ENCODE measurements at regions not wholly inside any gene's neighbourhood (a gene's known extent, or its start where the extent isn't known, plus 50 kb on each side); places are given as distances from the start of the nearest gene placed in this dataset.

DNA sequence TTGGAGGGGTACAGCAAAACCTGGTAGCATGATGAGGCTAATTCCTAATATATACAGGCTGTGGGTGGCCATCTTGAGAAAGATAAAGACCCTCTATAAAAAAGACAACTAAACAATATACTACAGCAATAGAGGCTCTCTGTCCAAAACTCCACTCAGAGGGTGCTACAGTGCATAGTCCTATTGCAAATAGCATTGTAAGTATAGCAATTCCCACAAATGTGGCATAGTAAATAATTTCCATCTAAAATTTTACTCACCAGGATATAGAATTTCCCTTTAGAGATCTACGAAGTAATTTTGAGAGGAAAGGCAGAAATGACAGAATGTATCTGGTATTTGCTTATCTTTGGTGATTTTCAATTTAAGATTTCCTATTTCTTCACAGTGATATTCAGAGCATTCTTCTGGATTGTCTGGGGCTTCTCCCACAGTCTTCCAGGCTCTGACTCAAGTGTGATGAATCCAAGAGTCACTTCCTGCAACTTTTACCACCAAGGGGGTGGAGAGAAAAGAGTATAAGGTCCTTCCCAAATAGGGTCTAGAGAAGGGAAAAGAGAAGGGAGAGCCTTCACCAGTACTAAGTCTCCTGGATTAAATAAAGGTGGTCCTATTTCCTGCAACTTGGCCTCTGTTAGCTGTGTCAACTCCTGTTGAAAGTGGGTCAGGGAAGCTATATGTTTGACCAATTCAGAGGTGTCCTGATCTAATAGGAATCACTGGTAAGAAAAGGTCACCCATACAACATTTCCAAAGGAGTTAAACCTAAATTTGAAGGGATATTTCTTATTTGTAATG, 1054.7 kb upstream of the CNTN5 start:
- no peak for DNase-seq (ENCODE audit: extremely low read depth in 1 of 11, low read depth in 9 of 11, low spot score in 4 of 11)

DNA sequence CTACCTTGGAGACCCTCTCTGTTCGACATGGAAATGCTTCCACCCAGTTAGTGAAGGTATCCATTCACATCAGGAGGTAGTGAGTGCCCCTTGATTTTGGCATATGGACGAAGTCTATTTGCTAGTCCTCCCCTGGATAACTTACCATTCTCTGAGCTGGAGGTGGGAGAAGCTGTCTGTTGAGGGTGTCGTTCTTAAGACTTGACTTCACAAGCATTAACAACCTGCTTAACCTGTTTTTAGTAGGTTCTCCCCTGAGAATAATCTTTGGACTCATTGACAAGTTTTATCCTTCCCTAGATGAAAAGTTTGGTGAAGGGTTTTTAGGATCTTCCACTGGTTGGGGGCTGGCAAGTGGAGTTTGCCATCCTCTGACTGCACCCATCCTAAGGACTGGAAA, 1053.8 kb upstream of the CNTN5 start:
- DNase-seq (ENCODE audit: extremely low read depth in 1 of 11, low read depth in 9 of 11, low spot score in 4 of 11) = no peak

DNA sequence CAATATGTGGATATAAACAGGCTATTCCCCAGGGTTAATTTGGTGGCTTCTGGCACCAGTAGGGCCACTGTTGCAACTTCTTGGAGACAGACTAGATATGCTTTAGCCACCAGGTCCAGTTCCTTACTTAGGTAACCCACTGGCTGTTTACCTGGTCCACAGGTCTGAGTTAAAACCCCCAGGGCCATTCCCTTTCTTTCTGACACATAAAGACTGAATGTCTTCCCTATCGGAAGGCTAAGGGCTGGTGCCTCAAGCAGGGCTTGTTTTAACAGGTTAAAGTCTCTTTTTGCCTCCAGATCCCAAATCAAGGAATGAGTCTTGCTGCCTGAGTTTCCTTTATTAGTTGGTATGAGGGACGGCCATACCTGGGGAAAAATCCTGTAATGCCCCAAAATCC, 1052.7 kb upstream of the CNTN5 start:
- DNase-seq (ENCODE audit: extremely low read depth in 1 of 11, low read depth in 9 of 11, low spot score in 4 of 11) = no peak

DNA sequence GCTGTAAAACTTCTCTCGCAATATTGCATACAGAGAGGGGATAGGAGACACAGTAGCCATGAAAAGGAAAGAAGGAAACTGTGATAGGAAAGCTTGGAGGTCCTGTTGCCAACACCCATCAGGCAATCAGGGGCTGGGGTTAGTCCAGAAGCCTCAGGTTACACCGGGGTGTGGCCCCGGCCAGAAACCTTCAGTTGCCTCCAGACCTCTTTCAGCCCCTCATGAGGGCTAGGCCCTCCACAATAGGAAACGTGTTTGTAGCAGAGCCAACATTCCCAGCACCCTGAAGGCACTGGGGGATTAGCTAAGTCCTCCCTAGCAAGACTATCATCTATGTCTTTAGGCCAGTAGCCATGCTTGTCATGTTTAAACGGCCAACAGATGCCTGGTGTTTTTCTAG, 1048.0 kb upstream of the CNTN5 start:
- no peak for DNase-seq (ENCODE audit: extremely low read depth in 1 of 11, low read depth in 9 of 11, low spot score in 4 of 11)

DNA sequence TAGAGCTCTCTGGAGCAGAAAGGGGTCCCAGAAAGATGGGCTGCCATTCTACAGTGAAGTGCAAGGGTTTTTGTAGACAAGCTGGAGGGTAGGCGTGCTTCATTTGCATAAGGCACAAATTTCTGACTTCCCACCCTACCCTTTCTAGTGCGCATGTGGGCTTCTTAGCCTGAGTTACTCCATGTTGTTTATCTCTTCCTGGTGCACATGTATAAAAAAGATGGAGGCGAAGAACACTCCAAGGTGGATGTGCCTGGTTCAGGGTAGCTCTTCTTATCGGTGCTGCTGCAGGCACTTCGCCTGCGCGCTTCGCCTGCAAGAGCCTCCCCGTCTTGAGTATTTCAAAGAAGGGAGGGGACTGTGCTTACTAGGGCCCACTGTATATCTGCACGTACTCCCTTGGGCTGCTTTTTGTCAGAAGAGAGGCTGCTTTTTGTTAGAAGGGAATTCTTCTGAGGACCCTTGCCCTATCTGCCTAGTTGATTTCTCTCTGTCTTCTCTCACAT, 1047.3 kb upstream of the CNTN5 start:
- no peak for DNase-seq (ENCODE audit: extremely low read depth in 1 of 11, low read depth in 9 of 11, low spot score in 4 of 11)

DNA sequence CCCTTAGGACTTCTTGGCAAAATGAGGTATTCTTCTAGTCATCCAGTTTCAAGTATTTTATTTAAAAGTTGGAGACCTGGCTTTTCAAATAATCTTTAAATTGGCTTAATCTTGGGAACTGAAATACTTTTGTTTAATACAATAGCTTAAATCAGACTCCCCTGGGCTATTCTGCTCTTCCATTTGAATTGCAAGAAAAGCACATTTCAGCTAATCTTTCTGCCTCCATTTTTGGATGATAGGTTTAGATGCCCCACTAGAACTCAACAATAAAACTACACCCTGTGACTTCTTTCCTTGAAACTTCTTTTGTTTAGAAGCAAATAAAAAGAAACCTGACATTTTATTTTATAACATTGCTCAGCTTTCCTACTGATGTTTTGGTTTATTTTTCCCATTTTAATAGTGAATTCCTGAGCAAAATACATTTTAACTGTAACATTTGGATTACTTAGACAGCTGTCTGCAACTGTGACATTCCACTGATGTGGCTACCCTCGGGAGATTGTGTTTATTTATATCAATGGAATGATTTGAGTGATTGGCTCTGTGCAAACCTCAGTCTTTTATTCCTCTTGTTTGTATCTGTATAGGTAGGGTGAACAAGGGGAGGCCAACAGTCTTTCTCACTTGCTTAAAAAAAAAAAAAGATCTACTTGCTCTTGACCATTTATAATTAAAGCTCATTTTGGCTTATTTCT, 1045.8 kb upstream of the CNTN5 start:
- no peak for DNase-seq (ENCODE audit: extremely low read depth in 1 of 11, low read depth in 9 of 11, low spot score in 4 of 11)

DNA sequence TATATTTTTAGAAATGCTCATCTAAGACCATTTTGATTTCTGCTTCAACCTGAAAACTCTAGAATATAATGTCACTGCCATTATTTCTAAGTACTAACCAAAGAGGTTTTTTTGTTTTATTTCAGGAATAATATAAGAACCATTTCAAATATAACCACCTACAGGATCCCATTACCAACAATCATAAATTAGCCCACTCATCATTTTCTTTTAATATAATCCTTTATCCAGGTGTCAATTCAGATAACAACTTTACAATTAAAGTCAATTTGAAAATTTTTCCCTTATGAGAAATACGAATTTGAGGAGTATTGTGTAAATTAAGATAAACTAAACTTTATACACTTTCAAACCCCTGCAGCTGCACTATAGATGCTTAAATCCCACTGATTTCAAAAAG, 1043.0 kb upstream of the CNTN5 start:
- no peak for DNase-seq (ENCODE audit: extremely low read depth in 1 of 11, low read depth in 9 of 11, low spot score in 4 of 11)

DNA sequence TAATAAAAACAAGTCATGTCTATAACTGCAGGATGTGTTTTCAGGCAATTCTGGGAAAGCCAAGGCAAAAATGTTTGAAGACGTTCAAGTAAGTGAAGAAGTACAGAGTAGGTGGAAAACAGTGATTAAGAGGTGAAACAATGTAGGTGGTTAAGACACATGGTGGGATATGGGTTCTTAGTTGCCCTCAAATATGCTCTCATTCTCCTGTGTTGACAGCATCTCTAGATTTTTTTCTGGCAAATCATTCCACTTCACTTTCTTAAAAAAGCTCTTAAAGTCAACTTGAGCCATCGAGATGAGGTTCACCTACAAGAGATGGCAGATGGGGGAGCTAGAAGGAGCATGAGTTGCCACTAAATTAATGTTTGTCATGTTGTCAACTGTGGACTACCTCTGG, 1041.0 kb upstream of the CNTN5 start:
- DNase-seq (ENCODE audit: extremely low read depth in 1 of 11, low read depth in 9 of 11, low spot score in 4 of 11) = no peak

DNA sequence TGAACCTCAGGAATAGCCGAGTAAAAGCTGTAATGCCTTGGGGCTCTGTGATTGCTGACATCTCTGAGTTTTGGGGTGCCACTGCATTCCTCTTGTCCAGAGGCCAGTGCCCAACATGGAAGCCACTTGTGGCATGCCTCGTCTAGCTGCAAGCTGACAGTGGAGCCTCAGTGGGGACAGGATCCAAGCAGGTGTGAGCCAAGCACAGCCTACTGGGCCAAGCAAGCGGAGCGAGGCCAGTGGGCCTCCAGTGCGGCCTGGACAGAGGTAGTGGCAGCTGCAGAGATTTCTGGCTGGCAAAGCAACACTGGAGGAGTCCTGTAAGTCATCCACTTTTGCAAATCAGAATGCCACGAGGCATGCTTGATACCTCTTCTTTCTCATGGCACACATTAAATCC, 1038.2 kb upstream of the CNTN5 start:
- no peak for DNase-seq (ENCODE audit: extremely low read depth in 1 of 11, low read depth in 9 of 11, low spot score in 4 of 11)

DNA sequence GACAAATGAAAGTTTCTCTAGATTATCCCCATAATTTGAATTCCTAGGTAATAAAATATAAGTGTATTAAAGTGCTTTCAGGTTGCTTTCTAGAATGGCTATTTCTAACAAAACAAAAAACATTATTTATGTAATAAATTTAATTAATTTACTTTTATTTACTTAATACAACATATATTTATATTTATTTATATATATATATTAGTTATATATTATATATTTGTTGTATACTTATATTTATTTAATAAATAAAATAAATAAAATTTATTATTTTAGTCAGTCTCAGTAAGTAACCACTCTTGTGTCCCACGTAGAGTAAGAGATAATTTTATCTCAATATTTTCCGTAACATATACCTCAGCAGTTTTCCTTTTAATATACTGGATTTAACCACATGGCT, 1031.6 kb upstream of the CNTN5 start:
- no peak for DNase-seq (ENCODE audit: extremely low read depth in 1 of 11, low read depth in 9 of 11, low spot score in 4 of 11)

DNA sequence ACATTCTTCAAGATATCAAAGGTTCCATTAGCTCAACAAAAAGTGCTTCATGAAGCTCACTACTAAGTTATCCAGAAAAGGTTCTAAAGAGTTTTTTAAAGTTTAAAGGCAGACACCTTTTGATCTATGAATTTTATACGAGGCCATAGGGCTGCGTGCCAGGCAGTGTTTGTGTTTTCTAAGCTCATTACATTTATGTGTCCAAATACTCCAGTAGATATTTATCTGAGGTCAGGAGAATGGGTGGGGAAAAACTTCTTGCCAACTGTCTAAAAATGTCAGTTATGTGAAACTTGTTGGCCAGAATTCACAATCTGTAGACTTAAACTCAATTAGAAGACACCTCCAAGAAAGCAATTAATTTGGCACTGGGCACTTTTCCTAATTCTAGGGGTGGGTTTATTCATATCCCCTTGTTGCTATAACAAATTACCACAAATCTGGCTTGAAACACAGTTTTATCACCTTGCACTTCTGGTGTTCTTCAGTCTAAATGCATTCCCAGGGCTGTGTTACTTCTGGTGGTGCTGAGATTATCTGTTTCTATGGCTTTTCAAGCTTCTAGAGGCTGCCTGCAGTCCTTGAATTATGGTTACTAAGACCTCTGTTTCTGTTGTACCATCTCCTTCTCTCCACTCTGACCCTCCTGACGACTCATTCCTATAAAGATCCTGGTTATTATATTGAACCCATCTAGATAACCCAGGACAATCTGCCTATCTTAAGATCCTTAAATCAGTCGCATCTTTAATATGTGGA, 1030.4 kb upstream of the CNTN5 start:
- DNase-seq (ENCODE audit: extremely low read depth in 1 of 11, low read depth in 9 of 11, low spot score in 4 of 11) = no peak

DNA sequence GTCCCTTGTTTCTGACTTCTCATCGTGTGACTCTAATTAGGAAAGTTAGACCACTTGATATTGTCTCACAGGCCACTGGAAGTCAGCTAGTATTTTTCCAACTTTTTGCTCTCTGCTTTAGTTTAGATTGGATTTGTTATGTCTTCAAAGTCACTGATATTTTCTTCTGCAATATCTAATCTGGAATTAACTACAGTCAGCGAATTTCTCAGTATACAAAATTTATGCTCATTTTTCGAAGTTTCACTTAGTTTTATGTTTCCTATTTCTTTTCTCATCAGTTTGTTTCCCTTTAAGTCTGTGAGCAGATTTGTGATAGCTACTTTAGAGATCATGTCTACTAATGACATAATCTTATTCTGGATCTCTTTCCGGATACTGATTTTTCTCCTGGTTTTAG, 1027.2 kb upstream of the CNTN5 start:
- DNase-seq (ENCODE audit: extremely low read depth in 1 of 11, low read depth in 9 of 11, low spot score in 4 of 11) = no peak

DNA sequence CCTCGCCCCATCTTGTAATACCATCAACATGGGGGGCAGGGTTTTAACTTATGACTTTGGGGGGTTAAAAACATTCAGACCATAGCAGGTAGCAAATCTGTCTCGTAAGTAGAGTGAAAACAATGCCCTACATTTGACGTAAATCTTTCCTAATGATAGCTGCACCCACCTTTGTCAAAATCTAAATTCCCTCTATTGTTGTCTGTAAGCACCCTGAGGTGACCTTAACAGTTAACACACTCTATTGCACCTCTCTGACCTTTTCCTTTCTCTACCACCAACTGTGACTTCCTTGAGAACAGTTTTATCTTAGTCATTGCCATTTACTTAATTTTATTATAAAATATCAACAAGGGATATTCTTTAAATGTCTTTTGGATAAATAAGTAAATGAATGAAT, 1024.9 kb upstream of the CNTN5 start:
- DNase-seq (ENCODE audit: extremely low read depth in 1 of 11, low read depth in 9 of 11, low spot score in 4 of 11) = no peak

DNA sequence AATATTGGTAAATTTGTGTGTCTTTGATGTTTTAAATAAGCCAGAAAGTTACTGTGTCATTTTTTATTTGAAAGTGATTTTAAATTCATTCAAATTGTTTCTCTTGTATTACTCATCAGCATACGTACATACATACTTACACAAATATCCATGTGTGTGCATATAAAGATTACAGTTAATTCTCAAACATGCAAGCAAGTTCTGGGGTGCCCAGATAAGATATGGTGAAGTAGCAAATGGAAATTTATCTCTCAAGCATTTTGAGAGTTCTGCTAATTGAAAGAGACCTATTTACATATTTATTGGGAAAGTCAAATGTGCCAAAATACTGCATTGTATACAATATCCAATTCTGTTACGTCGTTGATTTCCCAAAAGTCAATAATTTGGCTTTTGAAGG, 1024.0 kb upstream of the CNTN5 start:
- DNase-seq (ENCODE audit: extremely low read depth in 1 of 11, low read depth in 9 of 11, low spot score in 4 of 11) = no peak

DNA sequence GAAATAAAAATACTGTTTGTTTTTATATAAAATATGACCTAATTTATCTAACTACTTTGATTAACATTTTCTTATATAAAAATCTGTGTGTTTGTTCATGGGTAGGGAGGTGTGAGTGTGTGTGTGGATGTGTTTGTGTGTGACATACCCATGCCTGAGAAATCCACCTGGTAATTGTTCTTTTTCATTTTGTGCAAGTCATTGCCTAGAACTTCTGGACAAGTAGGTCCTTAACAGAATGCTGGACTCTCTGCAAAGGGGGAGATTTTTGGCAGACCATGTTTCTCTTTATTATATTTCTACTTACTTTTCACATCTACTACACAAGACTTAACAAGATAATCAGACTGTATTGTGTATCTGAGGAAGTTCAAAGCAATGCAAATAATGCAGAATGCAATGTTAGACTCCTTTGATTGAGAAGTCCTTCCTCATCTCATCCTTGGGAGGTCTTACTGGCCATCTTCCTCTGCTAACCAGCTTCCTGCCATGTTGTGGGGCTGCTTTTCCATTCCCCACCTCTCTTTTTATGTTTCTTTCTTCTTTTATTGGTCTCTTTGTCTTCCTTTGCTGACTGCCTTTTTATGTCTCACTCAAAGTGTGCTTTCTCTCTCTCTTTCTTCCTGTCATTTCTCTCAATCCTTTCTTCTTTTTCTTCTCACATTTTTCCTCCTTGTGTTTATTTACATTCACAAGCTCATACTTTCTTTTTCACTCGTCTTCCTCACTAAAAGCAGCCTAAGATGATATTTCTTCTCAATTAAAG, 1017.0 kb upstream of the CNTN5 start:
- no peak for DNase-seq (ENCODE audit: extremely low read depth in 1 of 11, low read depth in 9 of 11, low spot score in 4 of 11)

DNA sequence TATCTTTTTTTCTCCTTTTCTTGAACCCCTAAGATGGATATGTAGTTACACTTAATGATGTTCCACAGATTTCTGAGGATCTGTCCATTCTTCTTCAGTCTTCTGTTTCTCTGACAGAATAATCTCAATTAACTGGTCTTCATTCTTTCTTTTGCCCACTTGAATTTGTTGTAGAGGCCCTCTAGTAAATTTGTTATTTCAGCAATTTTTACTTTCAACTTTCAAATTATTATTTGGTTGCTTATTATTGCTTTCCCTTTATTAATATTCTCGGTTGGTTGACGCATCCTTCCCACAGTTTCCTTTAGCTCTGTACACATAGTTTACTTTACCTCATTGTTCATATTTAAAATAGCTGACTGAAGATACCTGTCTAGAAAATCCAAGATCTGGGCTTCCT, 1013.7 kb upstream of the CNTN5 start:
- no peak for DNase-seq (ENCODE audit: extremely low read depth in 1 of 11, low read depth in 9 of 11, low spot score in 4 of 11)

DNA sequence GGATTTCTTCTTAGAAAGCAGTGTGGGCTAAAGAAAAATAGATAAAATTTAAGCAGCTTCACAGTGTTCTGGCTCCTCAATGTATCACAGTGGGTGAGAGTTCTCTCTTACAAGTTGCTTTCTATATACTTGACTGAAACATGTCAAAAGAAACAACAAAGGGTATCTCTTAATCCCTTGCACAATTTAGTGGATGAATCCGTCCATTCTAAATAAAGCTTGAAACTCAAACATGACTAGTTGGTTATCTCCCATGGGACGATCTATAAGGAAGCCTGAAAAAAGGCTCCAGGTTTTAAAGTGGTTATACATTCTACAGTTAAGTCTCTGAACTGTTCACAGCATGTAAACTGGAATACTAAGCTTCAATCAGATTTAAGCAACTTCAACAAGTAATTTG, 993.1 kb upstream of the CNTN5 start:
- no peak for DNase-seq (ENCODE audit: extremely low read depth in 1 of 11, low read depth in 9 of 11, low spot score in 4 of 11)

DNA sequence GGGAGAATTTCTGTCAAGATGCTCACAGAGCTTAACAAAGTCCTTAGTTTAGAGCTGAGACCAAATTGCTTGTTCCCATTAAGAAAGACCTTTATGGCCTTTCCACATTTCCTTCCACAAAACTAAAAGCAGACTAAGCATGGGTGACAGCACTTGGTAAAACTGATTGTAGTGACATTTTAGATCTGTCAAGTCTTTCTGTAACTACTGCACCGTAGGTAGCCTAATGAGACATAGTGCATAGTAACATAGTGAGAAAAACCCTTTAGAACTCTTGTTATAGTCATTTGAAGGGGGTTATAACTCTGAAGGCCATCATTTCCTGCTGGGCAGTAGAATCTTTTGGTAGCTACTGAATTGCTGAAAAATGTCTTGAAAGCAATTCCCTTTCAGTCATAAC, 990.9 kb upstream of the CNTN5 start:
- no peak for DNase-seq (ENCODE audit: extremely low read depth in 1 of 11, low read depth in 9 of 11, low spot score in 4 of 11)

DNA sequence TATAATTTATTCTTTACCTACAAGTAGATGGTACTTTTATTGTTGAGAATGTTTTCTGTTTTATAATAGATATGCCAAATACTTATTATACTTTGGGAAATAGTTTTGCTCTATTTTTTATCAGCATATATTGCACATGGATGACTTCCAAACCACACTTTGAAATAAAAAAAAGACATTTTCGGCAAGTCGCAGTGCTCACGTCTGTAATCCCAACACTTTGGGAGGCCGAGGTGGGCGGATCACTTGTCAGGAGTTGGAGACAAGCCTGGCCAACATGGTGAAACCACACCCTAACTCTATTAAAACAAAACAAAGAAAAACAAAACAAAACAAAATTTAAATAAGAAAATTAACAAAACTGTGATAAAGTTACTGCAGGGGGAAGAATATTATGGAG, 983.9 kb upstream of the CNTN5 start:
- DNase-seq (ENCODE audit: extremely low read depth in 1 of 11, low read depth in 9 of 11, low spot score in 4 of 11) = no peak
